ENCODE measurements at regions not wholly inside any gene's neighbourhood (a gene's known extent, or its start where the extent isn't known, plus 50 kb on each side); places are given as distances from the start of the nearest gene placed in this dataset.

DNA sequence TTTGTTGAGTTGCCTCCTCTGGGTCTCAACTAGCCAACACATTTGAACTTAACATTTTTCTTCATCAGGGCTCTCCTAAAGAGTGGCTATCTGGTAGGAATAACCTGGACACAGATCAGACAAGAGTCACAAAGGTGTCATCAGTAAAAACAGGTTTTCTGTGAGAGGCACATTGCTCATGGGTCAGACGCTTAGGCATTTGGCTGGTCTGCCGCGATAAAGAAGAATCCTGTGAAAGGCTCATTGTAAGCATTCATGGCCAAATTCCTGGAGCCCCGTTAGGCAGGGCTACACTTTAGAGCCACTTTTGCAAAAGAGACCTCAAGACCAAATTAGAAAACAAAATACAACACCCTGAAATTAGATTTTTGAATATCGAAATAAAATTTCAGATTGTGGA lies 64.2 kb upstream of the PDE4B start:
- H3K27me3 ChIP-seq (replicated peaks; ENCODE audit: insufficient read depth, low read depth, low read length, poor library complexity): no peaks in the 10 kb centered on the region
- DNase-seq (ENCODE audit: low spot score): no peak
- no peak overlapping the region for H3K4me3 ChIP-seq (ENCODE audit: low read depth, low read length, poor library complexity, severe bottlenecking)
- no TSS peak for BruUV-seq (replicated peaks)
- ChIA-PET POLR2A (ENCODE audit: low non-redundant PET) (no interaction called here), CTCF (no interaction called here)
- no peak overlapping the region for H3K27ac ChIP-seq (ENCODE audit: low read depth, low read length, poor library complexity, severe bottlenecking)
- no peaks in the 10 kb centered on the region for H3K9me3 ChIP-seq (ENCODE audit: low read depth, low read length, poor library complexity, severe bottlenecking)
- no peaks in the 10 kb centered on the region for H3K4me1 ChIP-seq (ENCODE audit: insufficient read depth, low read length, poor library complexity, severe bottlenecking)
- intact Hi-C loops (cut with micrococcal nuclease; ENCODE audit: unreplicated experiment): no loop called here
- no peaks in the 10 kb centered on the region for H3K36me3 ChIP-seq (ENCODE audit: insufficient read depth, low read length, poor library complexity, severe bottlenecking)
- TF ChIP-seq, protein P1, sequence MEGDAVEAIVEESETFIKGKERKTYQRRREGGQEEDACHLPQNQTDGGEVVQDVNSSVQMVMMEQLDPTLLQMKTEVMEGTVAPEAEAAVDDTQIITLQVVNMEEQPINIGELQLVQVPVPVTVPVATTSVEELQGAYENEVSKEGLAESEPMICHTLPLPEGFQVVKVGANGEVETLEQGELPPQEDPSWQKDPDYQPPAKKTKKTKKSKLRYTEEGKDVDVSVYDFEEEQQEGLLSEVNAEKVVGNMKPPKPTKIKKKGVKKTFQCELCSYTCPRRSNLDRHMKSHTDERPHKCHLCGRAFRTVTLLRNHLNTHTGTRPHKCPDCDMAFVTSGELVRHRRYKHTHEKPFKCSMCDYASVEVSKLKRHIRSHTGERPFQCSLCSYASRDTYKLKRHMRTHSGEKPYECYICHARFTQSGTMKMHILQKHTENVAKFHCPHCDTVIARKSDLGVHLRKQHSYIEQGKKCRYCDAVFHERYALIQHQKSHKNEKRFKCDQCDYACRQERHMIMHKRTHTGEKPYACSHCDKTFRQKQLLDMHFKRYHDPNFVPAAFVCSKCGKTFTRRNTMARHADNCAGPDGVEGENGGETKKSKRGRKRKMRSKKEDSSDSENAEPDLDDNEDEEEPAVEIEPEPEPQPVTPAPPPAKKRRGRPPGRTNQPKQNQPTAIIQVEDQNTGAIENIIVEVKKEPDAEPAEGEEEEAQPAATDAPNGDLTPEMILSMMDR (conservative IDR thresholded peaks at IDR 0.05; ENCODE audit: low read depth, low read length): no peak
- no peak for TF ChIP-seq EZH2 (IDR thresholded peaks at IDR 0.05; ENCODE audit: borderline replicate concordance, low read depth, low read length, poor library complexity, severe bottlenecking)

DNA sequence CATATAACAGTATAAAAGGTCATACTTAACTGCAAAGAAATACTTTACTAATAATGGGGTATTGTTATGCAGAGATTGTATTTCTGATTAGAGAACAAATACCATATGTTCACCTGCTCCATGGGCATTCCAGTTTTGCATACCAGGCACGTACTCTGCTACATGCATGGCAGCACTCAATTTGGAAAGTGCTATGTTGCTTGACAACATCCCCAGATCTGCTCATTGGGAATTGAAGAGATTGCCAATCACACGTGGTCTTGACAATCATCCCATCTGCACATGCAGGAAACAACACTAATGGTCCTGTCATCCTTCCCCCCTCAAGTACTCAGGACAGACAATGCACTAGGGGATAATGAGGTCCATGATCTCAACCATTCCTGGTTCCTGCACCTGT lies 63.4 kb upstream of the PDE4B start:
- BruUV-seq (replicated peaks): no TSS peak

DNA sequence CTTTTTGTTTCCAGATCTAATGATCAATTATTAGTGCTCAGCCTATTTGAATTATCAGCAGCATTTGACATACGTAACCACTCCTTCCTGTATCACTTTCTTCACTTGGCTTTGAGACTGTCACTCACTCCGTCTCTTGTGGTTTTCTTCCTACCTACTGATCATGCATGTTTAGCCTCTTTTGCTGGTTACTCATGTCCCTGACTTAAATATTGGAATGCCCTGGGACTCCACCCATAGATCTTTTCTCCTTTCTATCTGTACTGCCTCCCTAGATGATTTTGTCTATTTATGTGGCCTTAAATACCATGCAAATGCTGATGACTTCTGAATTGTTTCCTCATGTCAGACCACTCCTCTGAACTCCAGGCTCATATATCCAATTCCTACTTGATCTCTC lies 57.7 kb upstream of the PDE4B start:
- DNase-seq (ENCODE audit: low spot score): no peak
- intact Hi-C loops (cut with micrococcal nuclease; ENCODE audit: unreplicated experiment): no loop called here
- Histone ChIP-seq H3K4me3 (ENCODE audit: low read depth, low read length, poor library complexity, severe bottlenecking) (no peak overlapping the region), H3K4me1 (ENCODE audit: insufficient read depth, low read length, poor library complexity, severe bottlenecking) (no peaks in the 10 kb centered on the region), H3K9me3 (ENCODE audit: low read depth, low read length, poor library complexity, severe bottlenecking) (no peaks in the 10 kb centered on the region), H3K36me3 (ENCODE audit: insufficient read depth, low read length, poor library complexity, severe bottlenecking) (no peaks in the 10 kb centered on the region), H3K27ac (ENCODE audit: low read depth, low read length, poor library complexity, severe bottlenecking) (no peak overlapping the region), H3K27me3 (replicated peaks; ENCODE audit: insufficient read depth, low read depth, low read length, poor library complexity) (no peaks in the 10 kb centered on the region)
- BruUV-seq (replicated peaks): no TSS peak
- TF ChIP-seq EZH2 (IDR thresholded peaks at IDR 0.05; ENCODE audit: borderline replicate concordance, low read depth, low read length, poor library complexity, severe bottlenecking): no peak
- TF ChIP-seq, protein P1 (conservative IDR thresholded peaks at IDR 0.05; ENCODE audit: low read depth, low read length): no peak
- ChIA-PET POLR2A (ENCODE audit: low non-redundant PET) (no interaction called here), CTCF (no interaction called here)

More for the DNA sequence above, 63.4 kb upstream of the PDE4B start:
- CTCF ChIA-PET: no interaction called here
- no peak overlapping the region for H3K27ac ChIP-seq (ENCODE audit: low read depth, low read length, poor library complexity, severe bottlenecking)
- no peaks in the 10 kb centered on the region for H3K4me1 ChIP-seq (ENCODE audit: insufficient read depth, low read length, poor library complexity, severe bottlenecking)
- no peak for TF ChIP-seq EZH2 (IDR thresholded peaks at IDR 0.05; ENCODE audit: borderline replicate concordance, low read depth, low read length, poor library complexity, severe bottlenecking)
- TF ChIP-seq, protein P1 (conservative IDR thresholded peaks at IDR 0.05; ENCODE audit: low read depth, low read length): no peak
- H3K9me3 ChIP-seq (ENCODE audit: low read depth, low read length, poor library complexity, severe bottlenecking): no peaks in the 10 kb centered on the region
- intact Hi-C loops (cut with micrococcal nuclease; ENCODE audit: unreplicated experiment): no loop called here
- no peak overlapping the region for H3K4me3 ChIP-seq (ENCODE audit: low read depth, low read length, poor library complexity, severe bottlenecking)
- no peak for DNase-seq (ENCODE audit: low spot score)
- POLR2A ChIA-PET (ENCODE audit: low non-redundant PET): no interaction called here
- no peaks in the 10 kb centered on the region for H3K36me3 ChIP-seq (ENCODE audit: insufficient read depth, low read length, poor library complexity, severe bottlenecking)
- H3K27me3 ChIP-seq (replicated peaks; ENCODE audit: insufficient read depth, low read depth, low read length, poor library complexity): no peaks in the 10 kb centered on the region

Data from A673 (cell line).